ENCODE measurements at regions not wholly inside any gene's neighbourhood (a gene's known extent, or its start where the extent isn't known, plus 50 kb on each side); places are given as distances from the start of the nearest gene placed in this dataset.
"Not testable (repeated sequence)": the region's sequence is repeated elsewhere in the genome, so short reads cannot be mapped to it uniquely, and the experiment has no call there.

DNA sequence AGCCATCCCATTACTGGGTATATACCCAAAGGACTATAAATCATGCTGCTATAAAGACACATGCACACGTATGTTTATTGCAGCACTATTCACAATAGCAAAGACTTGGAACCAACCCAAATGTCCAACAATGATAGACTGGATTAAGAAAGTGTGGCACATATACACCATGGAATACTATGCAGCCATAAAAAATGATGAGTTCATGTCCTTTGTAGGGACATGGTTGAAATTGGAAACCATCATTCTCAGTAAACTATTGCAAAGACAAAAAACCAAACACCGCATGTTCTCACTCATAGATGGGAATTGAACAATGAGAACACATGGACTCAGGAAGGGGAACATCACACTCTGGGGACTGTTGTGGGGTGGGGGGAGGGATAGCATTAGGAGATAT lies 85.7 kb upstream of the PPP2R5C start:
- TF ChIP-seq POLR2AphosphoS5 (IDR thresholded peaks at IDR 0.05; ENCODE audit: low read depth, low read length); TAF1 (IDR thresholded peaks at IDR 0.05; ENCODE audit: borderline replicate concordance, low read depth, low read length); POLR2A (IDR thresholded peaks at IDR 0.05; ENCODE audit: low read depth, low read length): not testable (repeated sequence)
